HG03175 (cell line): ENCODE measurements at regions not wholly inside any gene's neighbourhood (a gene's known extent, or its start where the extent isn't known, plus 50 kb on each side); places are given as distances from the start of the nearest gene placed in this dataset.
"Not testable (repeated sequence)": the region's sequence is repeated elsewhere in the genome, so short reads cannot be mapped to it uniquely, and the experiment has no call there.

Experiments used
- ATAC-seq: cut with Tn5 transposase; IDR thresholded peaks from one replicate; pipeline ENCODE4 v1.9.1; 2021; ENCODE audit warnings: mild to moderate bottlenecking, moderate library complexity; ENCODE audit not compliant: unreplicated experiment

GRCh38 chr5:177664737-177665136, 64.8 kb downstream of the B4GALT7 start:
- not testable (repeated sequence) for ATAC-seq

- ATAC-seq = not testable (repeated sequence)
Observed at GRCh38 chr5:177665172-177665571, 65.2 kb downstream of the B4GALT7 start.

- not testable (repeated sequence) for ATAC-seq
Observed at GRCh38 chr5:177665960-177666359, 66.0 kb downstream of the B4GALT7 start.

GRCh38 chr5:177671035-177671754, 71.3 kb downstream of the B4GALT7 start:
- ATAC-seq = peak; percentile 28

- ATAC-seq = peak; percentile 75
Observed at GRCh38 chr5:177671755-177672690, 72.1 kb downstream of the B4GALT7 start.
